Left ventricle myocardium inferior (tissue), 1 donor: ENCODE measurements at regions not wholly inside any gene's neighbourhood (a gene's known extent, or its start where the extent isn't known, plus 50 kb on each side); places are given as distances from the start of the nearest gene placed in this dataset.

Experiments
- DNase-seq: peaks from one replicate; pipeline ENCODE4 v3.0.0-alpha.2; 2020
- H3K27ac ChIP-seq: fragments of 200-600 bp; replicated peaks from 2 replicates; pipeline ENCODE4 v1.8.0; 2021
- H3K27me3 ChIP-seq: fragments of 200-600 bp; 2 replicates; pipeline ENCODE4 v1.8.0; 2021; ENCODE audit warnings: low read depth
- H3K36me3 ChIP-seq: fragments of 200-600 bp; 2 replicates; pipeline ENCODE4 v1.8.0; 2021
- H3K4me1 ChIP-seq: fragments of 200-600 bp; 2 replicates; pipeline ENCODE4 v1.8.0; 2021
- H3K4me3 ChIP-seq: fragments of 200-600 bp; 2 replicates; pipeline ENCODE4 v1.8.0; 2021; ENCODE audit warnings: mild to moderate bottlenecking, moderate library complexity
- H3K9me3 ChIP-seq: fragments of 200-600 bp; replicated peaks from 2 replicates; pipeline ENCODE4 v1.8.0; 2021
- CTCF ChIP-seq: fragments of 200-600 bp; IDR thresholded peaks from 2 replicates; pipeline ENCODE4 v1.8.0; 2021; ENCODE audit warnings: antibody characterized with exemption, mild to moderate bottlenecking, borderline replicate concordance
- intact Hi-C: fragments of 100-400 bp; cut with micrococcal nuclease; formaldehyde crosslinking; loops from one replicate; pipeline ENCODE4 v1.11.0; 2022
- donor health status: DM: no; HTN: yes; CAD: no; lungs with severe emphysema.

- no peak for DNase-seq
- no peak for TF ChIP-seq CTCF
- Histone ChIP-seq H3K36me3 (no peaks in the 10 kb centered on the region), H3K4me3 (no peak overlapping the region), H3K27me3 (no peaks in the 10 kb centered on the region), H3K27ac (no peak overlapping the region), H3K9me3 (peaks cover 3% of the 10 kb centered on the region), H3K4me1 (no peaks in the 10 kb centered on the region)
- intact Hi-C loops, result no loop called here
Observed at GRCh38 chr9:24828687-24829086, 283.0 kb upstream of the IZUMO3 start.

GRCh38 chr9:24824607-24825006 lies 278.9 kb upstream of the IZUMO3 start:
- DNase-seq, result no peak
- Histone ChIP-seq H3K4me1 (no peaks in the 10 kb centered on the region), H3K27me3 (no peaks in the 10 kb centered on the region), H3K36me3 (no peaks in the 10 kb centered on the region), H3K4me3 (no peak overlapping the region), H3K27ac (no peak overlapping the region), H3K9me3 (peaks cover 6% of the 10 kb centered on the region)
- TF ChIP-seq CTCF, result no peak
- intact Hi-C loops, result no loop called here

GRCh38 chr9:24820196-24820595 lies 274.5 kb upstream of the IZUMO3 start:
- Histone ChIP-seq H3K4me1 (no peaks in the 10 kb centered on the region), H3K9me3 (peaks cover 3% of the 10 kb centered on the region), H3K36me3 (no peaks in the 10 kb centered on the region), H3K27ac (no peak overlapping the region), H3K27me3 (no peaks in the 10 kb centered on the region), H3K4me3 (no peak overlapping the region)
- no peak for TF ChIP-seq CTCF
- intact Hi-C loops, result no loop called here
- no peak for DNase-seq

GRCh38 chr9:24817756-24818155 lies 272.1 kb upstream of the IZUMO3 start:
- Histone ChIP-seq H3K4me3 (no peak overlapping the region), H3K27me3 (no peaks in the 10 kb centered on the region), H3K36me3 (no peaks in the 10 kb centered on the region), H3K27ac (no peak overlapping the region), H3K4me1 (no peaks in the 10 kb centered on the region), H3K9me3 (peaks cover 3% of the 10 kb centered on the region)
- intact Hi-C loops, result no loop called here
- DNase-seq, result no peak
- no peak for TF ChIP-seq CTCF

GRCh38 chr9:24816006-24816405 lies 270.3 kb upstream of the IZUMO3 start:
- Histone ChIP-seq H3K4me3 (no peak overlapping the region), H3K27ac (no peak overlapping the region), H3K9me3 (peaks cover 3% of the 10 kb centered on the region), H3K4me1 (no peaks in the 10 kb centered on the region), H3K36me3 (no peaks in the 10 kb centered on the region), H3K27me3 (no peaks in the 10 kb centered on the region)
- TF ChIP-seq CTCF, result no peak
- intact Hi-C loops, result no loop called here
- no peak for DNase-seq

GRCh38 chr9:24801344-24801743 lies 255.6 kb upstream of the IZUMO3 start:
- intact Hi-C loops, result no loop called here
- Histone ChIP-seq H3K4me1 (no peaks in the 10 kb centered on the region), H3K4me3 (no peak overlapping the region), H3K27me3 (no peaks in the 10 kb centered on the region), H3K27ac (no peak overlapping the region), H3K36me3 (no peaks in the 10 kb centered on the region), H3K9me3 (no peaks in the 10 kb centered on the region)
- no peak for TF ChIP-seq CTCF
- no peak for DNase-seq
